Esophagus muscularis mucosa (tissue), 4 donors: ENCODE measurements at regions not wholly inside any gene's neighbourhood (a gene's known extent, or its start where the extent isn't known, plus 50 kb on each side); places are given as distances from the start of the nearest gene placed in this dataset.

Source experiments
- DNase-seq: peaks from one replicate; pipeline ENCODE4 v3.0.0-alpha.2; 2017; ENCODE audit errors: extremely low spot score
- H3K27ac ChIP-seq, 4 donors: fragments of 200-600 bp; sonication (generic); replicated peaks in 1 of 4; 1 replicate in 3 of 4; 2 replicates in 1 of 4; pipeline ENCODE4 v1.5.1; 2016 to 2019; ENCODE audit warnings: mild to moderate bottlenecking in 1 of 4
- H3K27me3 ChIP-seq, 4 donors: fragments of 200-600 bp; sonication (generic); one replicate each; pipeline versions ENCODE4 v1.5.1 to v1.6.0; 2016 to 2019
- H3K36me3 ChIP-seq, 4 donors: fragments of 200-600 bp; sonication (generic); one replicate each; pipeline ENCODE4 v1.5.1; 2016 to 2019
- H3K4me1 ChIP-seq, 4 donors: fragments of 200-600 bp; sonication (generic); one replicate each; pipeline ENCODE4 v1.5.1; 2016 to 2019
- H3K4me3 ChIP-seq, 4 donors: fragments of 200-600 bp; sonication (generic); 1 replicate in 2 of 4; 2 replicates in 2 of 4; pipeline ENCODE4 v1.5.1; 2016 to 2019; ENCODE audit warnings: mild to moderate bottlenecking in 4 of 4, moderate library complexity in 1 of 4
- H3K9me3 ChIP-seq, 4 donors: fragments of 200-600 bp; sonication (generic); 1 replicate in 3 of 4; 2 replicates in 1 of 4; pipeline ENCODE4 v1.5.1; 2016 to 2019
- EP300 ChIP-seq: sonication (generic); formaldehyde crosslinking; IDR thresholded peaks from one replicate; pipeline ENCODE4 v1.6.1; 2017; ENCODE audit warnings: antibody characterized with exemption
- POLR2A ChIP-seq: fragments of 450-650 bp; IDR thresholded peaks from one replicate; pipeline ENCODE4 v1.6.1; 2017; ENCODE audit warnings: antibody characterized with exemption, moderate library complexity, mild to moderate bottlenecking, low read depth
- POLR2AphosphoS5 ChIP-seq, 2 donors: sonication (generic); formaldehyde crosslinking; IDR thresholded peaks; one replicate each; pipeline ENCODE4 v1.6.1; 2017; ENCODE audit warnings: antibody characterized with exemption in 2 of 2
- WGBS: methylation state at CpG from one replicate; pipeline ENCODE4 v1.1.5; 2018; 5-methylcytosine and 5-hydroxymethylcytosine counted together
- intact Hi-C: fragments of 100-400 bp; cut with DNase I; formaldehyde crosslinking; loops from one replicate; pipeline ENCODE4 v1.15.1; 2023
- TF ChIP-seq, protein P1 (sequence below), 3 experiments: fragments of 200-600 bp in 2 of 3; fragments of 450-650 bp in 1 of 3; sonication (generic) in 2 of 3; IDR thresholded peaks; one replicate each; pipeline ENCODE4 v1.5.1; 2017 to 2019; ENCODE audit warnings: antibody characterized with exemption in 3 of 3, mild to moderate bottlenecking in 2 of 3, moderate library complexity in 1 of 3

DNA sequence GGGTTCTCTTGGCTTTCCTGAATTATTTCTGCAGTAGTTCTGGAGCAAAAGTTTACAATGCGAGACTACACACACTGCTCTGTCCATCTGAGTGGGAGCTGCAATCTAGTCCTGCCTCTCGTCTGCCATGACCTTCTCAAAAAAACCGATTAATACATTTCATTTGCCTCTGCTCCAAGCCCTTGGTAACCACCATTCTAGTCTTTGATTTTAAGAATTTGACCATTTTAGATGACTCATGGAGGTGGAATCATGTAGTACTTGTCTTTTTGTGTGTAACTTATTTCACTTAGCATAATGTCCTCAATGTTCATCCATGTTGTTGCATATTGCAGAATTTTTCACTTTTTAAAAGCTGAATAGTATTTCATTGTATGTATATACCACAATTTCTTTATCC, 356.9 kb downstream of the SV2B start:
- no peak overlapping the region for H3K4me3 ChIP-seq
- 91% methylated on average over 3 of the region's 3 CpGs for WGBS
- DNase-seq = no peak
- peaks cover 0 to 22% (median 12%) of the 10 kb centered on the region in 4 donors for H3K9me3 ChIP-seq
- no peaks in the 10 kb centered on the region for H3K4me1 ChIP-seq
- TF ChIP-seq, protein P1, sequence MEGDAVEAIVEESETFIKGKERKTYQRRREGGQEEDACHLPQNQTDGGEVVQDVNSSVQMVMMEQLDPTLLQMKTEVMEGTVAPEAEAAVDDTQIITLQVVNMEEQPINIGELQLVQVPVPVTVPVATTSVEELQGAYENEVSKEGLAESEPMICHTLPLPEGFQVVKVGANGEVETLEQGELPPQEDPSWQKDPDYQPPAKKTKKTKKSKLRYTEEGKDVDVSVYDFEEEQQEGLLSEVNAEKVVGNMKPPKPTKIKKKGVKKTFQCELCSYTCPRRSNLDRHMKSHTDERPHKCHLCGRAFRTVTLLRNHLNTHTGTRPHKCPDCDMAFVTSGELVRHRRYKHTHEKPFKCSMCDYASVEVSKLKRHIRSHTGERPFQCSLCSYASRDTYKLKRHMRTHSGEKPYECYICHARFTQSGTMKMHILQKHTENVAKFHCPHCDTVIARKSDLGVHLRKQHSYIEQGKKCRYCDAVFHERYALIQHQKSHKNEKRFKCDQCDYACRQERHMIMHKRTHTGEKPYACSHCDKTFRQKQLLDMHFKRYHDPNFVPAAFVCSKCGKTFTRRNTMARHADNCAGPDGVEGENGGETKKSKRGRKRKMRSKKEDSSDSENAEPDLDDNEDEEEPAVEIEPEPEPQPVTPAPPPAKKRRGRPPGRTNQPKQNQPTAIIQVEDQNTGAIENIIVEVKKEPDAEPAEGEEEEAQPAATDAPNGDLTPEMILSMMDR (IDR thresholded peaks at IDR 0.05) = no peak
- TF ChIP-seq POLR2A (no peak), POLR2AphosphoS5 (IDR thresholded peaks at IDR 0.05) (no peak), EP300 (no peak)
- no peak overlapping the region for H3K27ac ChIP-seq
- peaks cover 0 to 5% (median 0%) of the 10 kb centered on the region in 4 donors for H3K27me3 ChIP-seq
- intact Hi-C loops = no loop called here
- no peaks in the 10 kb centered on the region for H3K36me3 ChIP-seq

DNA sequence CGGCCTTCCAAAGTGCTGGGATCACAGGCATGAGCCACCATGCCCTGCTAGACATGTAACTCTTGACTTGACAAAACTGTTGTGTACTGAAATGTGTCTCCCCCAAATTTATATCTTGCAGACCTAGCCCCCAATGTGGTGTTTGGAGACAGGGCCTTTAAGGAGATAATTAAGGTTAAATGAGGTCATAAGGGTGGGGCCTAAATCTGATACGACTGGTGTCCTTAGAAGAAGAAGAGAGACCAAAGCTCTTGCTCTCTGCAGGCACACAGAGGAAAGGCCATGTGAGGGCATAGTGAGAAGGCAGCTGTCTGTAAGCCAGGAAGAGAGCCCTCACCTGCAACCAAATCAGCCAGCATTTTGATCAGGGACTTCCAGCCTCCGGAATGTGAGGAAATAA, 361.3 kb downstream of the SV2B start:
- no peak for TF ChIP-seq EP300
- no peak for TF ChIP-seq POLR2AphosphoS5 (IDR thresholded peaks at IDR 0.05)
- no peak for TF ChIP-seq POLR2A
- Histone ChIP-seq H3K4me3 (no peak overlapping the region), H3K27me3 (peaks cover 0 to 5% (median 0%) of the 10 kb centered on the region in 4 donors), H3K9me3 (no peaks in the 10 kb centered on the region), H3K4me1 (no peaks in the 10 kb centered on the region), H3K36me3 (no peaks in the 10 kb centered on the region), H3K27ac (no peak overlapping the region)
- 68% methylated on average over 3 of the region's 3 CpGs for WGBS
- intact Hi-C loops = no loop called here
- DNase-seq = no peak

DNA sequence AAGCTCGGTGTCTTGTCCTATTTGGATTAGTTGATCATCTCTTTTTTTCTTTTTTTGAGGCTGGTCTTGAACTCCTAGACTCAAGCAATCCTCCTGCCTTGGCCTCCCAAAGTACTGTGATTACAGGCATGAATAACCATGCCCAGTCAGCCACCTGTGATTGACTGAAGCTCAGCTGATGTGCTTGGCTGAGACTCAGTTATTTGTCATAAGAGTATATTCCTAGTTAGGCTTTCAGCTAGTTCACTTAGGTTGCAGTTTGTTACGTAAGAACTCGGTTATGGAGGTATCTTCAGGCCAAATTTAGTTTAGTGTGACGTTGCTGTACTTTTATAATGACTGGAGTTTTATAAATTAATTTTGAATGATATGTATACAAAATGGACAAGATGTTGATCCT, 365.0 kb downstream of the SV2B start:
- no peak overlapping the region for H3K4me3 ChIP-seq
- TF ChIP-seq POLR2AphosphoS5 (IDR thresholded peaks at IDR 0.05) = no peak
- TF ChIP-seq, protein P1 (IDR thresholded peaks at IDR 0.05) = no peak
- WGBS = 71% methylated on average over 4 of the region's 4 CpGs
- intact Hi-C loops = no loop called here
- peaks cover 0 to 8% (median 0%) of the 10 kb centered on the region in 4 donors for H3K27me3 ChIP-seq
- H3K36me3 ChIP-seq = no peaks in the 10 kb centered on the region
- H3K4me1 ChIP-seq = no peaks in the 10 kb centered on the region
- no peak for DNase-seq
- H3K9me3 ChIP-seq = no peaks in the 10 kb centered on the region
- H3K27ac ChIP-seq = no peak overlapping the region

DNA sequence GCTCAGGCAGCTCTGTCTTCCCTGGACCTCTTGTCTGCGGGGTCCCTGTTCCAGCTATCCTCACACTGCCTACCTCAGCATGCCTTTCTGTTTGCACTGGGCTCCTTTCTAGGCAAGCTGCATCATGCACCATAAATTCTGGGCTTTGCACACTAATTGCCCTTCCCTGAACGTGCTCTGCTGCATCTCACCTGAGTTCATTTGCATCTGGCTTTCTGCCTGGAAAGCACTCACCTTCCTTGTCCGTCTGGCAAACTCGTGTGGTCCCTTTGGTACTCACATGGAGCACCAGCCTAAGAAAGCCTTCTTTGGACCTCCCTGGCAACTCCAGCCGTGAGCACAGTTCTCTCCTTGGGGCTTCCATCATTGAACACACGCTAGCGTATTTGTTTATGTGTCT, 365.6 kb downstream of the SV2B start:
- TF ChIP-seq POLR2A (no peak), POLR2AphosphoS5 (IDR thresholded peaks at IDR 0.05) (no peak), EP300 (no peak)
- TF ChIP-seq, protein P1 (IDR thresholded peaks at IDR 0.05) = no peak
- H3K27ac ChIP-seq = no peak overlapping the region
- H3K4me1 ChIP-seq = no peaks in the 10 kb centered on the region
- H3K4me3 ChIP-seq = no peak overlapping the region
- H3K9me3 ChIP-seq = no peaks in the 10 kb centered on the region
- peaks cover 0 to 8% (median 0%) of the 10 kb centered on the region in 4 donors for H3K27me3 ChIP-seq
- no peaks in the 10 kb centered on the region for H3K36me3 ChIP-seq
- intact Hi-C loops = no loop called here
- DNase-seq = no peak
- WGBS = 75% methylated on average over 7 of the region's 7 CpGs

DNA sequence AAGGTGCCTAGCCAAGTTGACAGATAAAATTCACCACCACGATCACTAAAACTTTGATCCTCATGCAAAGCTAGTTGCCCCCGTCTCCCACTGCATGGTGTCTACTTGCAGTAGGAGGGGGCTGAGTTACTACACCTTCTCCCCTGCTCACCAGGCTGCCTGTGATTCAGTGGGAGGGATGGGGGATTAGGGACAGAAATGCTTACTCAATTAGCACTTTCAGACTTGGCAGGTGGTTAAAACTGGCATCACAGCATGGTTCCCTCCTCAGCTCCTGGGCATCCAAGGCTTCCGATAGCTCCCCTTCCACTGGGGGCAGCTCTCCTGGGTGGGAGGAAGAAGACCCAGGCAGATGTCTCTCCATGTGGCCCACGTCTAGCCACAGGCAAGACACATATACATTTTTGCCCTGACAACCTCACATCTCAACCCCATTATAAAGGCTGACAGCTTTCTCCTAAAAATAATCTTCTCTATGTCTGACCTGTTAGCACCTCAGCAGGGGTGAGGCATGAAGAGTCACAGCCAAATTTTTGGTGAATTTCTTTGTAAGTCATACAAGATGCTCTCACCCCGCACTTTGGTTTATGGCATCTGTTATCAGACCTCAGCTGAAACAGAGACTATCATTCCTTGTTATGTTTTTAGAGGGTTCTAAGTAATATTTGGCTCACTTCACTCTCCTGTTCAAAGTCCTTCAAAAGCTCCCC, 369.0 kb downstream of the SV2B start:
- no peak for TF ChIP-seq POLR2AphosphoS5 (IDR thresholded peaks at IDR 0.05)
- no peak for TF ChIP-seq EP300
- TF ChIP-seq, protein P1 (IDR thresholded peaks at IDR 0.05) = no peak
- no peak for TF ChIP-seq POLR2A
- H3K27me3 ChIP-seq = peaks cover 0 to 7% (median 0%) of the 10 kb centered on the region in 4 donors
- H3K4me1 ChIP-seq = no peaks in the 10 kb centered on the region
- DNase-seq = no peak
- no peaks in the 10 kb centered on the region for H3K36me3 ChIP-seq
- H3K4me3 ChIP-seq = no peak overlapping the region
- H3K9me3 ChIP-seq = no peaks in the 10 kb centered on the region
- no peak overlapping the region for H3K27ac ChIP-seq
- 89% methylated on average over 5 of the region's 5 CpGs for WGBS
- intact Hi-C loops = no loop called here
